CD4-positive, alpha-beta T cell (primary cell): ENCODE measurements at regions not wholly inside any gene's neighbourhood (a gene's known extent, or its start where the extent isn't known, plus 50 kb on each side); places are given as distances from the start of the nearest gene placed in this dataset.

Experiments used
- ATAC-seq: fragments of 200-7000 bp; cut with Tn5 transposase; one replicate; pipeline ENCODE4 v1.10.0; 2022; ENCODE audit warnings: mild to moderate bottlenecking; ENCODE audit not compliant: poor library complexity
- CTCF ChIA-PET: fragments of 350-600 bp; sonication (Branson Sonifier 250); formaldehyde crosslinking; loops from one replicate; lab custom pipeline; 2021; ENCODE audit warnings: antibody characterized with exemption, inconsistent platforms; lab: Charles Lee
- POLR2A ChIA-PET: fragments of 350-600 bp; sonication (Branson Sonifier 250); formaldehyde crosslinking; loops from one replicate; lab custom pipeline; 2021; ENCODE audit warnings: antibody characterized with exemption, inconsistent platforms; lab: Charles Lee
- DNase-seq, 14 experiments: peaks; one replicate each; pipeline ENCODE4 v3.0.0-alpha.2; 2013 to 2020; ENCODE audit warnings: mixed read lengths in 2 of 14
- H3K27ac ChIP-seq, 2 donors: one replicate each; pipeline versions ENCODE4 v1.5.1 to v1.7.0; 2013; ENCODE audit warnings: low read length in 2 of 2, low read depth in 1 of 2, mild to moderate bottlenecking in 1 of 2
- H3K27me3 ChIP-seq, 2 experiments: 1 replicate in 1 of 2; 2 replicates in 1 of 2; pipeline versions ENCODE4 v1.6.1 to v1.7.0; 2013; ENCODE audit warnings: low read length in 2 of 2, control low read depth in 1 of 2, mild to moderate bottlenecking in 1 of 2, moderate library complexity in 1 of 2; ENCODE audit not compliant: insufficient read depth in 2 of 2, control insufficient read depth in 1 of 2
- H3K36me3 ChIP-seq: one replicate; pipeline ENCODE4 v1.6.1; 2013; ENCODE audit warnings: low read length, control low read depth; ENCODE audit not compliant: insufficient read depth
- H3K4me1 ChIP-seq: one replicate; pipeline ENCODE4 v1.6.1; 2013; ENCODE audit warnings: low read length, control low read depth; ENCODE audit not compliant: insufficient read depth
- H3K4me3 ChIP-seq: one replicate; pipeline ENCODE4 v1.5.1; 2013; ENCODE audit warnings: mild to moderate bottlenecking, low read length, moderate library complexity
- H3K9me3 ChIP-seq, 2 experiments: 1 replicate in 1 of 2; 2 replicates in 1 of 2; pipeline versions ENCODE4 v1.6.1 to v1.7.0; 2013; ENCODE audit warnings: low read length in 2 of 2, mild to moderate bottlenecking in 2 of 2, control low read depth in 1 of 2, moderate library complexity in 1 of 2; ENCODE audit not compliant: control insufficient read depth in 1 of 2, insufficient read depth in 1 of 2
- H3K27ac Mint-ChIP-seq: one replicate; pipeline ENCODE4 v1.8.0; 2020; ENCODE audit warnings: mixed read lengths
- H3K27me3 Mint-ChIP-seq: one replicate; pipeline ENCODE4 v1.8.0; 2021; ENCODE audit warnings: mixed read lengths
- H3K36me3 Mint-ChIP-seq: one replicate; pipeline ENCODE4 v1.8.0; 2021; ENCODE audit warnings: low read depth, mixed read lengths
- H3K4me1 Mint-ChIP-seq: one replicate; pipeline ENCODE4 v1.8.0; 2021; ENCODE audit warnings: low read depth, mixed read lengths
- H3K4me3 Mint-ChIP-seq: one replicate; pipeline ENCODE4 v1.8.0; 2020; ENCODE audit warnings: mild to moderate bottlenecking, mixed read lengths
- H3K9me3 Mint-ChIP-seq: one replicate; pipeline ENCODE4 v1.8.0; 2020; ENCODE audit warnings: mixed read lengths
- CTCF ChIP-seq: fragments of 200-600 bp; IDR thresholded peaks from one replicate; pipeline ENCODE4 v1.8.0; 2022; ENCODE audit warnings: antibody characterized with exemption, mild to moderate bottlenecking
- intact Hi-C, 2 experiments: fragments of 100-400 bp; cut with DNase I in 1 of 2; cut with micrococcal nuclease in 1 of 2; formaldehyde crosslinking; loops; one replicate each; pipeline versions ENCODE4 v1.15.1 to v1.9.0; 2023 to 2025; cut with DNase I, micrococcal nuclease

GRCh38 chr1:199644912-199645311, 382.6 kb upstream of the NR5A2 start:
- ChIA-PET CTCF (no interaction called here), POLR2A (no interaction called here)
- Mint-ChIP-seq H3K4me1 (no peaks in the 10 kb centered on the region), H3K4me3 (no peak overlapping the region), H3K27me3 (no peaks in the 10 kb centered on the region), H3K9me3 (no peaks in the 10 kb centered on the region), H3K36me3 (no peaks in the 10 kb centered on the region), H3K27ac (no peak overlapping the region)
- ATAC-seq (no peak), DNase-seq (no peak)
- Histone ChIP-seq H3K27ac (no peak overlapping the region), H3K4me3 (no peak overlapping the region), H3K9me3 (peaks cover 0 to 4% of the 10 kb centered on the region in 2 experiments), H3K4me1 (no peaks in the 10 kb centered on the region), H3K27me3 (peaks cover 0 to 4% of the 10 kb centered on the region in 2 experiments), H3K36me3 (no peaks in the 10 kb centered on the region)
- TF ChIP-seq CTCF, result no peak
- intact Hi-C loops, result no loop called here

GRCh38 chr1:199646761-199647160, 380.7 kb upstream of the NR5A2 start:
- no peaks in the 10 kb centered on the region for H3K4me1 Mint-ChIP-seq
- H3K27me3 Mint-ChIP-seq, result no peaks in the 10 kb centered on the region
- intact Hi-C loops, result no loop called here
- peaks cover 0 to 4% of the 10 kb centered on the region in 2 experiments for H3K9me3 ChIP-seq
- no peaks in the 10 kb centered on the region for H3K27me3 ChIP-seq
- H3K36me3 Mint-ChIP-seq, result no peaks in the 10 kb centered on the region
- no peaks in the 10 kb centered on the region for H3K36me3 ChIP-seq
- DNase-seq (no peak), ATAC-seq (no peak)
- no peak overlapping the region for H3K4me3 ChIP-seq
- POLR2A ChIA-PET, result no interaction called here
- no peak for TF ChIP-seq CTCF
- CTCF ChIA-PET, result no interaction called here
- H3K4me3 Mint-ChIP-seq, result no peak overlapping the region
- no peaks in the 10 kb centered on the region for H3K9me3 Mint-ChIP-seq
- H3K4me1 ChIP-seq, result no peaks in the 10 kb centered on the region
- no peak overlapping the region for H3K27ac Mint-ChIP-seq
- H3K27ac ChIP-seq, result no peak overlapping the region

GRCh38 chr1:199657449-199657848, 370.1 kb upstream of the NR5A2 start:
- no peak for TF ChIP-seq CTCF
- POLR2A ChIA-PET, result no interaction called here
- no peaks in the 10 kb centered on the region for H3K36me3 Mint-ChIP-seq

More at GRCh38 chr1:199657449-199657848, 370.1 kb upstream of the NR5A2 start:
- Histone ChIP-seq H3K27me3 (no peaks in the 10 kb centered on the region), H3K4me3 (no peak overlapping the region), H3K27ac (no peak overlapping the region), H3K9me3 (no peaks in the 10 kb centered on the region), H3K4me1 (no peaks in the 10 kb centered on the region), H3K36me3 (no peaks in the 10 kb centered on the region)
- ATAC-seq (no peak), DNase-seq (no peak)
- Mint-ChIP-seq H3K4me3 (no peak overlapping the region), H3K27ac (no peak overlapping the region), H3K9me3 (no peaks in the 10 kb centered on the region), H3K27me3 (peaks cover 16% of the 10 kb centered on the region), H3K4me1 (no peaks in the 10 kb centered on the region)
- CTCF ChIA-PET, result no interaction called here
- intact Hi-C loops, result no loop called here
